Upper lobe of left lung (tissue), 4 donors: ENCODE measurements at regions not wholly inside any gene's neighbourhood (a gene's known extent, or its start where the extent isn't known, plus 50 kb on each side); places are given as distances from the start of the nearest gene placed in this dataset.

Source experiments
- CTCF ChIP-seq, 6 experiments: fragments of 450-650 bp in 4 of 6; fragments of 200-600 bp in 2 of 6; sonication (generic) in 2 of 6; IDR thresholded peaks; one replicate each; pipeline ENCODE4 v1.5.1; 2016 to 2019; ENCODE audit warnings: antibody characterized with exemption in 6 of 6
- EP300 ChIP-seq, 4 donors: sonication (generic); formaldehyde crosslinking; IDR thresholded peaks; one replicate each; pipeline ENCODE4 v1.5.1; 2017; ENCODE audit warnings: antibody characterized with exemption in 4 of 4, control low read depth in 2 of 4
- POLR2A ChIP-seq, 4 donors: fragments of 450-650 bp; IDR thresholded peaks; one replicate each; pipeline ENCODE4 v1.5.1; 2016 to 2017; ENCODE audit warnings: antibody characterized with exemption in 4 of 4, mild to moderate bottlenecking in 2 of 4

- TF ChIP-seq EP300 (IDR thresholded peaks at IDR 0.05) (no peak), CTCF (IDR thresholded peaks at IDR 0.05) (no peak), POLR2A (IDR thresholded peaks at IDR 0.05) (no peak)
Observed at GRCh38 chr1:79781261-79781660, 774.7 kb upstream of the ADGRL4 start.
